Activated CD4-positive, alpha-beta T cell treated with anti-CD3 and anti-CD28 coated beads, Interleukin-2, amount 50 U/mL, for 16 hours (primary cell): ENCODE measurements at regions not wholly inside any gene's neighbourhood (a gene's known extent, or its start where the extent isn't known, plus 50 kb on each side); places are given as distances from the start of the nearest gene placed in this dataset.

Source experiments
- DNase-seq: peaks from one replicate; pipeline ENCODE4 v3.0.0-alpha.2; 2020

- DNase-seq, result no peak
These were observed 803.7 kb downstream of the KCNT2 start for GRCh38 chr1:195804547-195804946.

GRCh38 chr1:195799016-195799415, 809.2 kb downstream of the KCNT2 start:
- no peak for DNase-seq

DNA sequence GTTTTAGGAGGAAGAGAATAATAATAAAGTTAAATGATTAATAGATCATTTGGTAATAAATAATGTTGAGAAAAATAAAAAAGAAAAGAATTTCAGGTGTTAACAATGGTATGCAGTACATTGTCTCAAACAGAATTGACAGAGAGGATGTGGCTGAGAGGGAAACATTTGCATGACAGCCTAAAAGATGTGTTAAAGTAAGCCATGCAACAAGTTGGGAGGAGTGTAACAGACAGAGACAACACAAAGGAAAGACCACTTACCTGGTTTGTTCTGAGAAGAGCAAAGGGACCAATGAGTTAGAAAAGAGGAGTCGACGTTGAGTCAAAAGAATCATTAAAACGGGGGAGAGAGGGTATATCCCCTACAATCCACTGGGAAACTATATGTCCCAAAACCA, 814.0 kb downstream of the KCNT2 start:
- no peak for DNase-seq

GRCh38 chr1:195791796-195792195, 816.4 kb downstream of the KCNT2 start:
- no peak for DNase-seq

GRCh38 chr1:195790514-195791168, 817.6 kb downstream of the KCNT2 start:
- DNase-seq, result no peak

DNA sequence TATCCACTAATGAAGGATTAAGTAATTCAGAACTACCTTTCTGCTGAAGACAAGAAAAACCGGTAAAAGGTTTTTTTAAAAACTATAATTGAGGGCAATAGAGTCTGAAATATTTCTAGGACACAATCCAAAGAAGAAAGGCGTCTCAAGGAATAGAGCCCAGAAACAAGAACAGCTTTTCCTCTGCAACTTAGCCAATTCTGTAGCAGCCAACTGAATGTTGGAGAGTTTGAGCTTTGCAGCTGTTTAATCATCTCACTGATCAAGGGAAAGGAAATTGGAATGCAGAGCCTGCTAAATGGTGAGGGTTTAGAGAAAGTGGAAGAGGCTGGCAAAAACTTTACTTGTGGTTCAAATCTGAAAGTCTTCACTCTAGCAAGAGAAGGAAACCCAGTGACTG, 818.9 kb downstream of the KCNT2 start:
- no peak for DNase-seq

DNA sequence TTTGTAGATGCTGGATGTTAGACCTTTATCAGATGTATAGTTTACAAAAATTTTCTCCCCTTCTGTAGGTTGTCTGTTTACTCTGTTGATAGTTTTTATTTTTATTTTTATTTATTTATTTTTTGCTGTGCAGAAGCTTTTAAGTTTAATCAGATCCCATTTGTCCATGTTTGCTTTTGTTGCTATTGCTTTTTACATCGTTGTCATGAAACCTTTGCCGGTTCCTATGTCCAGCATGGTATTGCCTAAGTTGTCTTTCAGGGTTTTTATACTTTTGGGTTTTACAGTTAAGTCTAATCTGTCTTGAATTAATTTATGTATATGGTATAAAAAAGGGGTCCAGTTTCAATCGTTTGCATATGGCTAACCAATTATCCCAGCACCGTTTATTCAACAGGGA, 819.5 kb downstream of the KCNT2 start:
- no peak for DNase-seq

DNA sequence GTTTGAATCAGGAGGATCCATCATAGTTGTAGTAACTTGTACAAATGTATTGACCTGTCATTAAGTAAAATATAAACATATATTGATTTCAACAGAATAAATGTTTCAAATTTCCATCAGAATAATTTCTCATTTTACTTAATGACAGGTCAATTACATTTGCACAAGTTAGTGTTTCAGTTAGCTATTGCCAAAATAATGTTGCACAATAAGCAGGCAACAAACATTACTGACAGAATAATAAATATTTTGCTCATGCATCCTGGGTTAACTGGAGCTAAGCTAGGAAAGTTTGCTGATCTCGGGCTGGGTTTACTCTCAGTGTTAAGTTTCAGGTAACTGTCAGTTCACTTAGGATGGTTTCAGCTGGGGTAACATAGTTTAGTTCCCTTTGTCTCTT, 822.4 kb downstream of the KCNT2 start:
- DNase-seq, result no peak

GRCh38 chr1:195773931-195774330, 834.3 kb downstream of the KCNT2 start:
- no peak for DNase-seq

DNA sequence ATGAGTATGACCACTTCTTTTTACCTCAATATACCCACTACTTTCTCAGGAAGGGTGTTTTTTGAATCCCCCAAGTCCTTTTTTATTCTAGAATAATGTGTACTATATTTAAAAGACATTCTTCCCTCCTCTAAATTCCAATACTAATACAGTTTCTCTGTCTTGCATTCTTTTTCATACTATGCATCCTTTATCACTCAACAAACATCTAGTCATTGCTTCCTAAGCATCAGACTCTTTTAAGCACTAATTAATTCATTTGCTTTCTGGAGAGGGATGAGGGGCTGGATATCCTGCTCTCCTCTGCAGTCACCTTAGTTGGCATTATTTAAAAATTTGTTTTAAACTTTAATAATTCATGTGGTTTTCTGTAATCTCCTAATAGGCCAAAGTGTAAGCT, 838.8 kb downstream of the KCNT2 start:
- DNase-seq, result no peak

DNA sequence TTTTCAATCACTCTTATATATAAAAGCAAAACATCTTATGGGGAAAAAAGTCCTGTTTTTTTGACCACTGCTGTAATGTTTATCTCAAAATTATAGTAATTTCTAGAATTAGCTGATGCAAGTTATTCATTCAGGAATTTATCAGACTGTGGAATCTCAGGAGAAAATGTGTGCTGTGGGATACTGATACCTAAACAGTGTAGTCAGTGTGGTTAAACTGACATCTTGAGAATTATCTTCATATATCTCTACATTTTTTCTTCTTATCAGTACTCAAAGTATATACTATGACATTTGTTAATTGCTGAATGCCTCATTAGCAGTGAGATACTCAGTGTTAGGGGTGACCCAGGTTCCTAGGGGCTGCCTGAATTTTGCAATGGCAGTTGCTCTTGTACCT, 839.3 kb downstream of the KCNT2 start:
- no peak for DNase-seq

DNA sequence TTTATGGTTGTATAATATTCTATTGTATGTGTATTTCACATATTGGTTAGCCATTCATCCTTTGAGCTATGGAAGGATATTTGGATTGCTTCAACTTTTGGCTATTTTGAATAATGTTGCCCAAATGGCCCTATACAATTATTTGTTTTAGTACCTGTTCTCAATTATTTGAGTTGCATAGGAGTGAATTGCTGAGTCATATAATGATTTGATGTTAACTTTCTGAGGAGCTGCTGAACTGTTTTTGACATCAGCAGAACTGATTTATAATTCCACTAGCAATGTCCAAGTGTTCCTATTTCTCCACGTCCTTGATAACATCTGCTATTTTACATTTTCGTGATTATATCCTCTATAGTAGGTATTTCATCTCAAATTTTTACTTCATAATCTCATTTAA, 839.9 kb downstream of the KCNT2 start:
- no peak for DNase-seq

GRCh38 chr1:195766709-195767108, 841.5 kb downstream of the KCNT2 start:
- DNase-seq, result no peak

- no peak for DNase-seq
These were observed 843.1 kb downstream of the KCNT2 start for GRCh38 chr1:195765099-195765498.

GRCh38 chr1:195763907-195764374, 844.3 kb downstream of the KCNT2 start:
- no peak for DNase-seq

DNA sequence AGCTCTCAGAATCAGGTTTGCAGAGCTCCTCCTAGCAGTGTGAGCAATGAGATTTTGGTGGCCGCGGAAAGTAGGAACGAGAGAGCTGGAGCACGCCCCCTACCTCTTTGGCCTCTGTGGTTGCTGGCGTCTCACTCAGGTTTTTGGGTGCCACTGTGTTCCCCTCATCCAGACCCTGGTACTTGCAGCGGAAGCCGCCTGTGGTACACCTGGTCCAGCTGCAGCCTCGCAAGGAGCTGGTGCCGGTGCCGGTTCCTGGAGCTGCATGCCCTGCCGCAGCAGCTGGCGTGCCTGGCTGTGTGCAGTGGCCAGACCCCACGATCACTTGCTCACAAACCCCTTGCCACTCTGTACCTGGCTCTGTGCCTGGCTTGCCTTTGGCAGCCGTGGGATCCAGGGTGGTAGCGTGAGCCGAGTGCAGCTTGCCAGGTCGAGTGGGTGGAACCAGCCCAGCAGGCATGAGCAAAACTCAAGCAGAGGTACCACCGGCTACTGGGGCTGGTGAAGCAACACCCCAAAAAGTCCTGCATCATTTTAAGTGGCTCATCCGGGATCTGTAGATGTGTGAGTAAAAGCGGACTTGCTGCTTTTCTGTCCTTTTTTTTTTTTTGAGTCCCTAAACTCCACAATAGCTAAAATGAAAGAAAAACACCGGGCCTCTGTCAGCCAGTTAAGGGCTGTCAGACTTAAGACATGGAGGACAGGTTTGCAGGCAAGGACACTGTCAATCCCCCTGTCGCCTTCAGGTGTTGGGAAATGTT, 844.9 kb downstream of the KCNT2 start:
- DNase-seq, result no peak

DNA sequence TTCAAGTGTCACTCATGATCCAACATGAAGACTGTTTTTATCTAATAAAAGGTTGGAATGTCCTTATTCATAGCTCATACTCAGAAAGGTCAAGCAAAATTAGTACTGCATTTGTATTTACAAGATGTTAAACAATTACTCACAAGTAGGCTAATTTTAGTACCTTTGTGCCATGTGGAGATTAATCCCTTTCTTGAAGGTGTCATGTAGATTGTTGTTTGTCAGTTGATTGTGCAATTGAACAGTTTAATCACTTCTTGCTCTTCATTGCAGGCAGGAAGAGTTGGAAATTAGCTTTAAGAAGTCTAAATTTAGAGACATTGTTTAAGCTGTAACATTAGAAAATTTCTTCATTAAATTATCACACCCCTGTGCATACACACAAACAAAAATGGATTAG, 847.1 kb downstream of the KCNT2 start:
- DNase-seq, result no peak

GRCh38 chr1:195756109-195756508, 852.1 kb downstream of the KCNT2 start:
- no peak for DNase-seq

DNA sequence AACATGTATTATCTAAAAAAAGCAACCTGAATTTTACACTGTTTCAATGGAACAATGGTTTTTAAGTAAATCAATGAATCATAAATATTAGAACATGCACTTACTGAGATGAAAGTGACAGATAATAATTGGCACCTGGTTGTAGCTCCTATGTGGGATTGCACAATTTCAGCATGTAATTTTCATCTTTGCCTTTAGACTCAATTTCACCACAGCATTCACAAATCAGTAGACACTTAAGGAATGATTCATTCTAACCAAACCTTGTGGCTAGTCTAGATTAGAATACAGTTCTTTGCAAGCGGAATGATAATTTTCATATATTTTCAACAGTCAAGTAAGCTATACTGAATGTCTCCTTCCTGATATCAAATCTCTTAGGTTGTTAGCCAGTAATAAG, 853.4 kb downstream of the KCNT2 start:
- peak; percentile 6 for DNase-seq

DNA sequence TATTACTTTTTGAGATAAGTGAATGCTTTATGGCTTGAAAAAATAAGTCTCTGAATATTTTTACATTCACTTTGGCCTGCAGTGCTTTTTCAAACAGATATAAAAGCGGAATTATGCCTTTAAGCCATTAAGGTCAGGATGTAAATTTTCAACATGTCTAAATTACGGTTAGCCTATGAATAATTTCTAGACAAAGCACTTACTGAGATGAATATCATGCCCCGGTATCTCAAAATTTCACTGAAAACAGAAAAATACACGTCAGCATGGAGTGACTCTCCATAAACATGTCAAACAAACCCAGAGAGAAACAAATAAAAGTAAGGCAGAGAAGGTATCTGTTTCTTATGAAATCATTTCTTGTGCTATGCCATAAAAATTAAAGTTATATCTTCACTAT, 853.9 kb downstream of the KCNT2 start:
- no peak for DNase-seq

DNA sequence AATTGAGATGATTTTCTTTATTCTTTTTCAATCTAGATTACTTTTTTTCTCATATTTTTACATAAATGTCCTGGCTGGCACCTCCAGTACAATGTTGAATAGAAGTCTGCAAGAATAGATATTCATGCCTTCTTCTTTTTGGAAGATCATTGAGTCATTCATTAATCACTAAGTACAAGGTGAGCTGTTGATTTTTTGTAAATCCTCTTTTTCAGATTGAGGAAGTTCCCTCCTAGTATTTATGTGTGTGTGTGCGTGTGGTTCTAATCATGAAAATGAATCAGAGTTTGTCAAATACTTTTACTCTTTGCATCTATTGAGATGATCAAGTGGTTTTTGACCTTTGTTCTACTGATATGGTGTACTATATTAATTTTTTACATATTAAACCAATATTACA, 859.3 kb downstream of the KCNT2 start:
- no peak for DNase-seq

DNA sequence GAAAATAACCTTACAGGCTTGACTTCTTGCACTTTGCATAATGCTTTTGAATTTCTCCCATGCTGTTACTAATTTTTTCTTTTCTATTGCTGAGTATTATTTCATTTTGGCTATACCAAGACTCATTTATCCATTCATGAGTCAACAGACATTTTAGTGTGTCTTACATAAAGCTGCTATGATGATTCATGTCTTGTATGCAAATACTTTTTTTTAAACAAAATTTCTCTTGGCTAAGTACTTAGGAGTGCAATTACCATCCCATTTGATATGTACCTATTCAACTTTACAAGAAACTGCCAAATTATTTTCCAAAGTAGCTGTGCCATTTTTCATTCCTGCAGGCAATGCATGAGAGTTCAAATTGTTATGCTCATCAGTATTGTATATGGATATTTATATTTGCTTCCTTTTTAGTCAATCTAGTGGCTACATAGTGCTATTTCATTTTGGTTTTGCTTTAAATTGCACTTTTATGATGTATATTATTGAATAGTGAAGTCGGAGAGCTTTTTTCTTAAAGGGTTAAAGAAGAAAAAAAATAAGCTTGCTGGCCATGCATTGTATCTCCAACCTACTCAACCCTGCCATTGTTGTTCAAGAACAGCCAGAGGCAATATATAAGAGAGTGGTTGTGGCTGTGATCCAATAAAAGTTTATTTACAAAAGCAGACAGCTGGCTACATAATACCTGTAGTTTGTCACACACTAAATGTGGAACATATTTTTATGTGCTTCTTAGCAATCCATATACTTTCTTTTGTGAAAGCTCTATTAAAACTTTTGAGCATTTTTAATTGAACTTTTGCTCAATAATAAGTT, 862.8 kb downstream of the KCNT2 start:
- no peak for DNase-seq

GRCh38 chr1:195744256-195744655, 864.0 kb downstream of the KCNT2 start:
- no peak for DNase-seq

- no peak for DNase-seq
These were observed 867.4 kb downstream of the KCNT2 start for GRCh38 chr1:195740862-195741261.
